CD4-positive, alpha-beta memory T cell (primary cell): ENCODE measurements at regions not wholly inside any gene's neighbourhood (a gene's known extent, or its start where the extent isn't known, plus 50 kb on each side); places are given as distances from the start of the nearest gene placed in this dataset.

Experiments used
- CTCF ChIA-PET: fragments of 350-600 bp; sonication (Branson Sonifier 250); formaldehyde crosslinking; loops from one replicate; lab custom pipeline; 2021; ENCODE audit warnings: inconsistent platforms; ENCODE audit not compliant: partially characterized antibody; lab: Charles Lee
- POLR2A ChIA-PET: fragments of 350-600 bp; sonication (Branson Sonifier 250); formaldehyde crosslinking; loops from one replicate; lab custom pipeline; 2021; ENCODE audit not compliant: partially characterized antibody; lab: Charles Lee
- DNase-seq, 5 donors: peaks; one replicate each; pipeline versions ENCODE4 v3.0.0 to v3.0.0-alpha.2; 2020 to 2022; ENCODE audit warnings: mixed read lengths in 1 of 5
- H3K27ac ChIP-seq: one replicate; pipeline ENCODE4 v1.7.0; 2013; ENCODE audit warnings: low read depth, low read length
- H3K27me3 ChIP-seq: 2 replicates; pipeline ENCODE4 v1.7.0; 2013; ENCODE audit warnings: mild to moderate bottlenecking, low read length, moderate library complexity; ENCODE audit not compliant: insufficient read depth
- H3K36me3 ChIP-seq: 2 replicates; pipeline ENCODE4 v1.7.0; 2013; ENCODE audit warnings: mild to moderate bottlenecking, low read length, moderate library complexity; ENCODE audit not compliant: insufficient read depth
- H3K4me1 ChIP-seq: 2 replicates; pipeline ENCODE4 v1.7.0; 2013; ENCODE audit warnings: mild to moderate bottlenecking, low read length, moderate library complexity; ENCODE audit not compliant: insufficient read depth
- H3K4me3 ChIP-seq, 2 donors: one replicate each; pipeline ENCODE4 v1.7.0; 2013; ENCODE audit warnings: low read length in 2 of 2, mild to moderate bottlenecking in 1 of 2
- H3K9me3 ChIP-seq, 2 donors: one replicate each; pipeline ENCODE4 v1.7.0; 2013; ENCODE audit warnings: low read length in 2 of 2, control low read depth in 1 of 2; ENCODE audit not compliant: control insufficient read depth in 1 of 2
- H3K27ac Mint-ChIP-seq, 7 donors: one replicate each; pipeline ENCODE4 v1.8.0; 2020 to 2021; ENCODE audit warnings: mixed read lengths in 7 of 7, mild to moderate bottlenecking in 6 of 7, inconsistent platforms in 3 of 7, moderate library complexity in 3 of 7
- H3K27me3 Mint-ChIP-seq, 2 donors: one replicate each; pipeline ENCODE4 v1.8.0; 2020 to 2021; ENCODE audit warnings: mixed read lengths in 2 of 2
- H3K36me3 Mint-ChIP-seq, 2 donors: one replicate each; pipeline ENCODE4 v1.8.0; 2020 to 2021; ENCODE audit warnings: mixed read lengths in 2 of 2, inconsistent platforms in 1 of 2, mild to moderate bottlenecking in 1 of 2
- H3K4me1 Mint-ChIP-seq, 4 donors: one replicate each; pipeline ENCODE4 v1.8.0; 2020 to 2021; ENCODE audit warnings: mixed read lengths in 4 of 4, mild to moderate bottlenecking in 1 of 4
- H3K4me3 Mint-ChIP-seq, 8 donors: one replicate each; pipeline ENCODE4 v1.8.0; 2020 to 2021; ENCODE audit warnings: mixed read lengths in 8 of 8, mild to moderate bottlenecking in 7 of 8, moderate library complexity in 6 of 8, inconsistent platforms in 3 of 8
- H3K9me3 Mint-ChIP-seq, 8 donors: one replicate each; pipeline ENCODE4 v1.8.0; 2020 to 2021; ENCODE audit warnings: mixed read lengths in 8 of 8, mild to moderate bottlenecking in 5 of 8, inconsistent platforms in 3 of 8, moderate library complexity in 1 of 8
- intact Hi-C: fragments of 100-400 bp; cut with micrococcal nuclease; formaldehyde crosslinking; loops from one replicate; pipeline ENCODE4 v1.15.1; 2023

DNA sequence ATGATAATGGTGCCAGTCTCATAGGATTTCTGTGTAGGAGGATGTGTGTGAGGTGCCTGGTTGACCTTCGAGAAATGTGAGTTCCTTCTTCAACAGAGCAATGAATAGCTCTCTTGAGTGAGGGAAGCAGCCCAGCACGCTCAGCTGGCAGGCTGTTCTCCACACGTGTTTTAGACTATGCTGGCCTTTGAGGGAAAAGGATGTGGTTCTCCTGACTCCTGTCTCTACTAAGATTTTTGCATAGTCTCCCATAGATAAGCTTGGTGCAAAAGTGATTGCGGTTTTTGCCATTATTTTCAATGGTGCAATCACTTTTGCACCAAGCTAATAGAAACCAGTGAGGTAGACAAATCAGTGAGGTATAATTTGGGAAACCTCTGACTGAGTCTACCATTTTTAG lies 284.1 kb downstream of the SLC4A3 start:
- Histone ChIP-seq H3K9me3 (no peaks in the 10 kb centered on the region), H3K4me3 (no peak overlapping the region), H3K27me3 (no peaks in the 10 kb centered on the region), H3K36me3 (no peaks in the 10 kb centered on the region), H3K27ac (no peak overlapping the region), H3K4me1 (no peaks in the 10 kb centered on the region)
- intact Hi-C loops = no loop called here
- Mint-ChIP-seq H3K4me1 (no peaks in the 10 kb centered on the region), H3K27ac (no peak overlapping the region), H3K9me3 (no peaks in the 10 kb centered on the region), H3K36me3 (no peaks in the 10 kb centered on the region), H3K4me3 (no peak overlapping the region), H3K27me3 (peaks cover 0 to 3% of the 10 kb centered on the region in 2 donors)
- ChIA-PET CTCF (no interaction called here), POLR2A (no interaction called here)
- no peak for DNase-seq

DNA sequence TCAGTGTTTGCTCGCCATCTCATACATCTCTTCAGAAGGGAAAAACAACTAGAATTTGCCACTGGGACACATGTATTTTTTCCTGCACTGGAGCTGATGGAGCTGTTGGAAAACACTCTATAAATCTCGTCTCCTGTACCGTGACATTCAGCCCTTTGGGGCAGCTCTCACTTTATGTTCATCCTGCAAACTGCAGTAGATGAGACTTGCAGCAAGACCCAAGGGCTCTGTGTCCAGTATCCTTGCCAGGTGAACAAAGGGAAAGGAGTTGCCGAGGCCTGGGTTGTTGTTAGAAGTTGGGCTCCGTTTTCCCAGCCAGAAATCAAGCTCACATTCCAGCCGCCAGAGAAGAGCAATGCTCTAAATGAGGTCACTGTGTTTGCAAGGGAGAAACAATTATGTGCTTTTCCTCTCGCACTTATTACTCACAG lies 285.1 kb downstream of the SLC4A3 start:
- CTCF ChIA-PET = no interaction called here
- Histone ChIP-seq H3K9me3 (no peaks in the 10 kb centered on the region), H3K4me3 (no peak overlapping the region), H3K27ac (no peak overlapping the region), H3K27me3 (no peaks in the 10 kb centered on the region), H3K36me3 (no peaks in the 10 kb centered on the region), H3K4me1 (no peaks in the 10 kb centered on the region)
- no peaks in the 10 kb centered on the region for H3K36me3 Mint-ChIP-seq
- H3K27me3 Mint-ChIP-seq = no peaks in the 10 kb centered on the region
- no peaks in the 10 kb centered on the region for H3K9me3 Mint-ChIP-seq
- no peak for DNase-seq
- POLR2A ChIA-PET = no interaction called here
- no peaks in the 10 kb centered on the region for H3K4me1 Mint-ChIP-seq
- intact Hi-C loops = no loop called here
- H3K27ac Mint-ChIP-seq = no peak overlapping the region
- no peak overlapping the region for H3K4me3 Mint-ChIP-seq

DNA sequence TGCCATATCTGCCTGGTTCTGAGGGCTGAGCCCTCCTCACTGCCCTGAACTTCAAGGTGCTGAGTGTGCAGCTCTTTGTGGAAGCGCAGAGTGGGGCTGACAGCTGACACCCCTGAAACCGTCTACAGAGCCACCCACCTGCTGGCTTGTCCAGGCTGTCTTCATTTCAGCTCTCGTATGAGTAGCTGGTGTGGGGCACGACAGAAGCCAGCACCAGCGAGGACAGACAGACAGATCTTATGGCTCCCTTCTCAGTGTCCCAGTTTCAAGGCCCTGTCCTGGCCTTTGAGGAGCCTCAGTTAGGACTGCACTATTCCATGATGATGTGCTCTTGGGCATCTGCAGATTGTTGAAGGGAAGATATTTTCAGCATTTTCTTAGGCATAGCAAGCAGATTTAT lies 287.1 kb downstream of the SLC4A3 start:
- Histone ChIP-seq H3K27ac (no peak overlapping the region), H3K27me3 (no peaks in the 10 kb centered on the region), H3K4me1 (no peaks in the 10 kb centered on the region), H3K4me3 (no peak overlapping the region), H3K36me3 (no peaks in the 10 kb centered on the region), H3K9me3 (no peaks in the 10 kb centered on the region)
- no peak overlapping the region for H3K4me3 Mint-ChIP-seq
- no peaks in the 10 kb centered on the region for H3K36me3 Mint-ChIP-seq
- POLR2A ChIA-PET = no interaction called here
- peaks cover 0 to 2% (median 0%) of the 10 kb centered on the region in 8 donors for H3K9me3 Mint-ChIP-seq
- no peaks in the 10 kb centered on the region for H3K4me1 Mint-ChIP-seq
- DNase-seq = no peak
- CTCF ChIA-PET = no interaction called here
- H3K27ac Mint-ChIP-seq = no peak overlapping the region
- peaks cover 0 to 2% of the 10 kb centered on the region in 2 donors for H3K27me3 Mint-ChIP-seq
- intact Hi-C loops = no loop called here

DNA sequence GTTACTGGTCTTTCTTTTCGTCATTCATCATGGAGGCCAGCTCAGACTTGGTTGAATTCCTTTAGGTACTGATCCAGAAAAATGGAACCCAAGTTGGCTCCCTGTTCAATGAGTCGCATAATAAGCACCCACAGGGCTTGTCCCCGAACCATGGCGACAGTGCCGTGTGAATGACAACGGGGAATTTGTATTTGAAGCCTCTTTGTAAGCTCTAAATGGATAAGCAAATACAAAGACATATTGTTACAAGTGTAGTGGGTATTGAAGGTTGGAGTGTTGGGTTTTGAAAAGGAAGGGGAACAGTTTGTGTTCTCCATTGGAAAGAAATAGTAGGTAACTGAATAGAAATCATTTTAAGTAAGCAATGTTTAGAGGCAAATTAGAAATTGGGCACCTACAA lies 288.9 kb downstream of the SLC4A3 start:
- Mint-ChIP-seq H3K27me3 (peaks cover 0 to 2% of the 10 kb centered on the region in 2 donors), H3K4me1 (no peaks in the 10 kb centered on the region), H3K27ac (no peak overlapping the region), H3K4me3 (no peak overlapping the region), H3K9me3 (peaks cover 0 to 2% (median 0%) of the 10 kb centered on the region in 8 donors), H3K36me3 (no peaks in the 10 kb centered on the region)
- ChIA-PET CTCF (no interaction called here), POLR2A (no interaction called here)
- H3K4me3 ChIP-seq = no peak overlapping the region
- intact Hi-C loops = no loop called here
- no peak for DNase-seq
- H3K27me3 ChIP-seq = no peaks in the 10 kb centered on the region
- no peak overlapping the region for H3K27ac ChIP-seq
- no peaks in the 10 kb centered on the region for H3K4me1 ChIP-seq
- H3K36me3 ChIP-seq = no peaks in the 10 kb centered on the region
- H3K9me3 ChIP-seq = no peaks in the 10 kb centered on the region

DNA sequence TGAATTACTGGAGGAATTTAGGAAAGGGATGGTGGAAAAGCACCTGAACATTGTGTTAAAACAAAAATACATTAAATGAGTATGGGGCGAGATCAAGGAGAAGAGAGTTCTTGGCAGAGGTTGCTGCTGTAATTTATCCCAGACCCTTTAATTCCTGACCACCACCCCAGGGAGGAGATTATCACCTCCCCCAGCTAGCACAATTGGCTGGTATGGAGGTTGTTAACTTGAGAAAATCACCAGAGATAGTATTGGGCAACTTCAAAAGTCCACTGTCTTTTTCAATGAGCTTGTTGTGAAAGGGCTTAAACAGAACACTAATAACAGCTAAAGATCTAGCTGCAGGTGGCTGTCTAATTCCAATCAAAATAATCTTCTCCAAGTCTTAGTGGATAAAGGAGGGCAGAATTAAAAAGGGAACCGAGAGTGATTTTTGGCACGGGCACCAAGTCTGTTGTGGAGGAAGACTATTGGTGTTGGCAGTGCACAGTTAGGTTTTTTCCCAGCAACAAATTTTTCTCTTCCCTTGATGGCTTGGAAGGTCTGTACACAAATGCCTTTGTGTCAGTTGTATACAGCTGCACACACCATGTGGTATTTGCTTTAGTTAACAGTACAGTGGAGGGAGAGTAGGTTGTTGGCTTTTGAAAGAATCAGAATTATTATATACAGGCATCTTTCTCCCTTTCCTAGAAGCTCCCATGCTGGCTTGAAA lies 289.5 kb downstream of the SLC4A3 start:
- POLR2A ChIA-PET = no interaction called here
- peaks cover 0 to 2% of the 10 kb centered on the region in 2 donors for H3K27me3 Mint-ChIP-seq
- intact Hi-C loops = no loop called here
- H3K27ac Mint-ChIP-seq = no peak overlapping the region
- no peak overlapping the region for H3K4me3 Mint-ChIP-seq
- H3K4me1 ChIP-seq = no peaks in the 10 kb centered on the region
- H3K27ac ChIP-seq = no peak overlapping the region
- H3K9me3 ChIP-seq = no peaks in the 10 kb centered on the region
- no peak overlapping the region for H3K4me3 ChIP-seq
- CTCF ChIA-PET = no interaction called here
- peaks cover 0 to 2% (median 0%) of the 10 kb centered on the region in 8 donors for H3K9me3 Mint-ChIP-seq
- H3K27me3 ChIP-seq = no peaks in the 10 kb centered on the region
- no peaks in the 10 kb centered on the region for H3K4me1 Mint-ChIP-seq
- no peaks in the 10 kb centered on the region for H3K36me3 ChIP-seq
- H3K36me3 Mint-ChIP-seq = no peaks in the 10 kb centered on the region
- no peak for DNase-seq

DNA sequence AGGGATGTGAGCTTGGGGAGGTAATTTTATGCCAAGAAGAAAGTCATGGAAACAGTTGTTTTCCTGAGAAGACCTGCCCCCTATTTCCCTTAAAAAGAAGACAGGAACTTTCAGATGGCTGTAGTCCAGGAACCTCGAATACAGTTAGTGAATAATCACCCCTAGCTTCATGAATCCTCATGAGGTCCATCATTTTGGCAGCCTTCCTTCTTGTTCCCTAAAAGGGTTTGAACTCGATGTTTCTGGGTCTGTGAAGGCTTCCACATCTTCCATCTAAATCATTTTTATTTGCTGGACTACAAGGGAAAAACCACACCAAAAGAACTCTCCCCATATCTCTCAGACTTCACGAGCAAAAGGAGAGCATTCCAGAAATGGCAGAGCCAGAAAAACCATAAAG lies 290.8 kb downstream of the SLC4A3 start:
- Histone ChIP-seq H3K36me3 (no peaks in the 10 kb centered on the region), H3K27me3 (no peaks in the 10 kb centered on the region), H3K9me3 (no peaks in the 10 kb centered on the region), H3K4me3 (no peak overlapping the region), H3K27ac (no peak overlapping the region), H3K4me1 (no peaks in the 10 kb centered on the region)
- Mint-ChIP-seq H3K36me3 (no peaks in the 10 kb centered on the region), H3K27me3 (peaks cover 0 to 2% of the 10 kb centered on the region in 2 donors), H3K4me3 (no peak overlapping the region), H3K4me1 (no peaks in the 10 kb centered on the region), H3K9me3 (peaks cover 0 to 2% (median 0%) of the 10 kb centered on the region in 8 donors), H3K27ac (no peak overlapping the region)
- CTCF ChIA-PET = interaction anchor here (0.7 kb wide), 1 partner anchor 8 kb away, joined by 3 read pairs; no protein-coding TSS in a partner anchor
- DNase-seq = no peak
- intact Hi-C loops = no loop called here
- POLR2A ChIA-PET = no interaction called here

DNA sequence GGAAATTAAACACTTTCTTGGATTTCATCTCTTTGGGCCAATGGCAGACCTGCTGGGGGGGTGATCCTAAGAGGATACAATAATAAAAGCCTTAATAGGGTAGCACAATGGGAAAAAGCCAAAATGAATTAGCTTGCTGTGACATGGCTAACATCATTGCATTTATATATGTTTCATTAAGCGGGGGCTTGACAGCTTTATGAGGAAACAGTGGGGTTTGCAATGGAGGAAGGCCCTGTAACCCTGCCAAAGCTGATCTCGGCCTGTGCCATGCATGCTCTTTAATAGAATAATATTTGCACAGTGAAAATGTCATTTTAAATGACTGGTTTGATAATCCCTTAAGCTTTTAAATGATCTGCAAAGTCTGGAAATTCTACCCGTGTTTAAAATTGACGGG lies 291.5 kb downstream of the SLC4A3 start:
- H3K36me3 Mint-ChIP-seq = no peaks in the 10 kb centered on the region
- H3K27ac Mint-ChIP-seq = no peak overlapping the region
- no peak overlapping the region for H3K4me3 Mint-ChIP-seq
- Histone ChIP-seq H3K4me3 (no peak overlapping the region), H3K4me1 (no peaks in the 10 kb centered on the region), H3K27ac (no peak overlapping the region), H3K36me3 (no peaks in the 10 kb centered on the region), H3K9me3 (no peaks in the 10 kb centered on the region), H3K27me3 (no peaks in the 10 kb centered on the region)
- intact Hi-C loops = no loop called here
- H3K27me3 Mint-ChIP-seq = peaks cover 0 to 2% of the 10 kb centered on the region in 2 donors
- DNase-seq = no peak
- H3K9me3 Mint-ChIP-seq = peaks cover 0 to 2% (median 0%) of the 10 kb centered on the region in 8 donors
- POLR2A ChIA-PET = no interaction called here
- no peaks in the 10 kb centered on the region for H3K4me1 Mint-ChIP-seq
- CTCF ChIA-PET = no interaction called here
